HepG2 (cell line): ENCODE measurements at regions not wholly inside any gene's neighbourhood (a gene's known extent, or its start where the extent isn't known, plus 50 kb on each side); places are given as distances from the start of the nearest gene placed in this dataset.

ENCODE experiments used
- ATAC-seq: fragments of 200-7000 bp; cut with Tn5 transposase; 3 replicates; pipeline ENCODE4 v1.9.1; 2020; ENCODE audit warnings: mild to moderate bottlenecking, moderate library complexity
- BruUV-seq: library from RNA; stranded (reverse); fragments of 400-500 nt; replicated peaks from 2 replicates; lab custom pipeline; 2021; lab: Mats Ljungman, UMichigan
- CTCF ChIA-PET: fragments of 300-600 bp; formaldehyde crosslinking; extraction: SDS; loops from one replicate; lab custom pipeline; 2021; ENCODE audit warnings: low total read pairs, inconsistent platforms, low intra/inter-chr PET ratio; lab: Yijun Ruan, JAX
- POLR2A ChIA-PET: fragments of 350-600 bp; sonication (Branson Sonifier 250); formaldehyde crosslinking; loops from one replicate; lab custom pipeline; 2020; ENCODE audit warnings: antibody characterized with exemption, inconsistent platforms; lab: Yijun Ruan, JAX
- DNase-seq: peaks from one replicate; pipeline ENCODE4 v3.0.0-alpha.2; 2015; ENCODE audit warnings: low spot score
- FAIRE-seq: peaks from 3 replicates; lab custom pipeline; 2011; peaks lifted over from hg19 to GRCh38; lab: Jason Lieb, UNC
- H2AFZ ChIP-seq: one replicate; pipeline ENCODE4 v1.6.1; 2011; ENCODE audit warnings: low read length, inconsistent platforms
- H3K27ac ChIP-seq: fragments of 300-600 bp; 3 replicates; pipeline ENCODE4 v1.8.0; 2011; ENCODE audit warnings: mixed run types, mild to moderate bottlenecking, mixed read lengths, low read length, inconsistent platforms; ENCODE audit not compliant: insufficient read depth; ENCODE audit errors: extremely low read length
- H3K27me3 ChIP-seq, 2 experiments: fragments of 200-600 bp in 1 of 2; 2 replicates in 1 of 2; 3 replicates in 1 of 2; pipeline versions ENCODE4 v1.6.0 to v1.8.0; 2011; ENCODE audit warnings: low read length in 2 of 2, mild to moderate bottlenecking in 2 of 2, moderate library complexity in 2 of 2, inconsistent platforms in 1 of 2; ENCODE audit not compliant: insufficient read depth in 2 of 2, control insufficient read depth in 1 of 2
- H3K36me3 ChIP-seq, 2 experiments: fragments of 200-600 bp in 1 of 2; replicated peaks in 1 of 2; 2 replicates in 1 of 2; 3 replicates in 1 of 2; pipeline versions ENCODE4 v1.5.1 to v1.8.0; 2011; ENCODE audit warnings: low read length in 2 of 2, inconsistent platforms in 1 of 2; ENCODE audit not compliant: insufficient read depth in 2 of 2, control insufficient read depth in 1 of 2
- H3K4me1 ChIP-seq: 2 replicates; pipeline ENCODE4 v1.5.1; 2012; ENCODE audit warnings: low read length, inconsistent platforms; ENCODE audit not compliant: insufficient read depth
- H3K4me2 ChIP-seq: 2 replicates; pipeline ENCODE4 v1.6.0; 2011; ENCODE audit warnings: low read depth, low read length, inconsistent platforms
- H3K4me3 ChIP-seq, 3 experiments: fragments of 200-600 bp in 1 of 3; sonication (generic), shearing (Covaris generic) in 1 of 3; replicated peaks in 1 of 3; 2 replicates each; pipeline ENCODE4 v1.5.1; 2011 to 2016; ENCODE audit warnings: low read length in 3 of 3, inconsistent platforms in 2 of 3, low read depth in 2 of 3, mild to moderate bottlenecking in 2 of 3, control low read depth in 1 of 3, mixed read lengths in 1 of 3; ENCODE audit not compliant: insufficient read depth in 1 of 3
- H3K79me2 ChIP-seq: one replicate; pipeline ENCODE4 v1.6.1; 2011; ENCODE audit warnings: low read length, inconsistent platforms; ENCODE audit not compliant: insufficient read depth
- H3K9ac ChIP-seq: 2 replicates; pipeline ENCODE4 v1.6.0; 2011; ENCODE audit warnings: mild to moderate bottlenecking, low read depth, low read length, inconsistent platforms; ENCODE audit not compliant: insufficient read depth
- H3K9me3 ChIP-seq: 2 replicates; pipeline ENCODE4 v1.5.1; 2012; ENCODE audit warnings: mild to moderate bottlenecking, low read length
- H4K20me1 ChIP-seq: 2 replicates; pipeline ENCODE4 v1.6.0; 2011; ENCODE audit warnings: inconsistent platforms, mild to moderate bottlenecking, low read length, moderate library complexity; ENCODE audit not compliant: insufficient read depth
- DNMT3B ChIP-seq: conservative IDR thresholded peaks from 2 replicates; pipeline ENCODE4 v1.6.1; 2016; ENCODE audit warnings: missing biosample characterization, control low read depth
- KLF11 ChIP-seq: IDR thresholded peaks from 2 replicates; pipeline ENCODE4 v1.6.1; 2016; ENCODE audit warnings: missing compliant biosample characterization
- NFE2L2 ChIP-seq: fragments of 150-350 bp; IDR thresholded peaks from 2 replicates; pipeline ENCODE4 v1.6.1; 2014; ENCODE audit warnings: low read length
- TMF1 ChIP-seq: sonication (generic); formaldehyde crosslinking; IDR thresholded peaks from 2 replicates; pipeline ENCODE4 v1.8.1; 2022; ENCODE audit warnings: low read depth, missing genetic modification reagents
- TOE1 ChIP-seq: sonication (generic); formaldehyde crosslinking; IDR thresholded peaks from 2 replicates; pipeline ENCODE4 v1.4.0; 2020; ENCODE audit warnings: mild to moderate bottlenecking, missing genetic modification reagents
- ZBTB46 ChIP-seq: sonication (generic); formaldehyde crosslinking; IDR thresholded peaks from 2 replicates; pipeline ENCODE4 v1.4.0; 2020; ENCODE audit warnings: mild to moderate bottlenecking, missing genetic modification reagents, borderline replicate concordance
- ZNF10 ChIP-seq: sonication (generic); formaldehyde crosslinking; IDR thresholded peaks from 2 replicates; pipeline ENCODE4 v1.4.0; 2020; ENCODE audit warnings: mild to moderate bottlenecking, low read depth, missing genetic modification reagents, borderline replicate concordance
- ZNF382 ChIP-seq: sonication (generic); formaldehyde crosslinking; IDR thresholded peaks from 2 replicates; pipeline ENCODE4 v1.5.0; 2020; ENCODE audit warnings: missing genetic modification reagents, mild to moderate bottlenecking, borderline replicate concordance
- ZNF678 ChIP-seq: sonication (generic); formaldehyde crosslinking; IDR thresholded peaks from 2 replicates; pipeline ENCODE4 v1.4.0; 2020; ENCODE audit warnings: mild to moderate bottlenecking, missing genetic modification reagents
- ZZZ3 ChIP-seq: sonication (generic); formaldehyde crosslinking; IDR thresholded peaks from 2 replicates; pipeline ENCODE4 v1.4.0; 2020; ENCODE audit warnings: missing genetic modification reagents, mild to moderate bottlenecking, borderline replicate concordance
- WGBS: methylation state at CpG from one replicate; pipeline ENCODE4 v1.1.6; 2017; ENCODE audit warnings: low lambda C conversion rate; 5-methylcytosine and 5-hydroxymethylcytosine counted together
- in situ Hi-C: cut with HindIII; loops from 2 replicates; pipeline ENCODE4 v1.10.0; 2017; ENCODE audit warnings: low pct_unique_long_range_greater_than_20kb; ENCODE audit not compliant: extremely low pct_ligation_motif_present
- intact Hi-C: fragments of 100-400 bp; cut with micrococcal nuclease; formaldehyde crosslinking; loops from one replicate; pipeline ENCODE4 v1.10.0; 2022; ENCODE audit not compliant: unreplicated experiment

- no peaks in the 10 kb centered on the region for H3K79me2 ChIP-seq
- DNase-seq (no peak), FAIRE-seq (no peak), ATAC-seq (no peak)
- ChIA-PET CTCF (no interaction called here), POLR2A (no interaction called here)
- in situ Hi-C loops (no loop called here), intact Hi-C loops (loop anchor here (5.0 kb wide), 1 partner anchor 481 kb away; no protein-coding TSS in a partner anchor)
- WGBS = 6% methylated on average over 2 of the region's 2 CpGs
- H3K9ac ChIP-seq = no peak overlapping the region
- H3K36me3 ChIP-seq = no peaks in the 10 kb centered on the region
- no peaks in the 10 kb centered on the region for H3K9me3 ChIP-seq
- H3K27me3 ChIP-seq = no peaks in the 10 kb centered on the region
- BruUV-seq = no TSS peak
- no peak overlapping the region for H2AFZ ChIP-seq
- TF ChIP-seq TOE1 (CRISPR knock-in tag) (no peak), KLF11 (CRISPR knock-in tag) (no peak), NFE2L2 (no peak), TMF1 (CRISPR knock-in tag) (no peak), ZNF10 (no peak), ZNF678 (no peak)
- H4K20me1 ChIP-seq = no peaks in the 10 kb centered on the region
- no peak overlapping the region for H3K4me2 ChIP-seq
- H3K4me1 ChIP-seq = no peaks in the 10 kb centered on the region
- no peak overlapping the region for H3K4me3 ChIP-seq
- no peak overlapping the region for H3K27ac ChIP-seq
Measured at GRCh38 chr2:144686518-144687215, 166.7 kb upstream of the ZEB2 start.

GRCh38 chr2:144683966-144684365 is 164.0 kb upstream of the ZEB2 start:
- FAIRE-seq (no peak), ATAC-seq (no peak), DNase-seq (no peak)
- Histone ChIP-seq H3K4me1 (no peaks in the 10 kb centered on the region), H3K27me3 (no peaks in the 10 kb centered on the region), H3K36me3 (no peaks in the 10 kb centered on the region), H2AFZ (no peak overlapping the region), H3K27ac (no peak overlapping the region), H3K9me3 (no peaks in the 10 kb centered on the region), H3K79me2 (no peaks in the 10 kb centered on the region), H3K9ac (no peak overlapping the region), H3K4me3 (no peak overlapping the region), H3K4me2 (no peak overlapping the region), H4K20me1 (no peaks in the 10 kb centered on the region)
- CTCF ChIA-PET = no interaction called here
- intact Hi-C loops (no loop called here), in situ Hi-C loops (no loop called here)
- no TSS peak for BruUV-seq
- POLR2A ChIA-PET = no interaction called here
- TF ChIP-seq ZNF382 (no peak), DNMT3B (no peak), ZBTB46 (no peak), ZZZ3 (no peak)
- 9% methylated on average over 3 of the region's 3 CpGs for WGBS
